ENCODE measurements at regions not wholly inside any gene's neighbourhood (a gene's known extent, or its start where the extent isn't known, plus 50 kb on each side); places are given as distances from the start of the nearest gene placed in this dataset.

- TF ChIP-seq, protein P1, sequence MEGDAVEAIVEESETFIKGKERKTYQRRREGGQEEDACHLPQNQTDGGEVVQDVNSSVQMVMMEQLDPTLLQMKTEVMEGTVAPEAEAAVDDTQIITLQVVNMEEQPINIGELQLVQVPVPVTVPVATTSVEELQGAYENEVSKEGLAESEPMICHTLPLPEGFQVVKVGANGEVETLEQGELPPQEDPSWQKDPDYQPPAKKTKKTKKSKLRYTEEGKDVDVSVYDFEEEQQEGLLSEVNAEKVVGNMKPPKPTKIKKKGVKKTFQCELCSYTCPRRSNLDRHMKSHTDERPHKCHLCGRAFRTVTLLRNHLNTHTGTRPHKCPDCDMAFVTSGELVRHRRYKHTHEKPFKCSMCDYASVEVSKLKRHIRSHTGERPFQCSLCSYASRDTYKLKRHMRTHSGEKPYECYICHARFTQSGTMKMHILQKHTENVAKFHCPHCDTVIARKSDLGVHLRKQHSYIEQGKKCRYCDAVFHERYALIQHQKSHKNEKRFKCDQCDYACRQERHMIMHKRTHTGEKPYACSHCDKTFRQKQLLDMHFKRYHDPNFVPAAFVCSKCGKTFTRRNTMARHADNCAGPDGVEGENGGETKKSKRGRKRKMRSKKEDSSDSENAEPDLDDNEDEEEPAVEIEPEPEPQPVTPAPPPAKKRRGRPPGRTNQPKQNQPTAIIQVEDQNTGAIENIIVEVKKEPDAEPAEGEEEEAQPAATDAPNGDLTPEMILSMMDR (IDR thresholded peaks at IDR 0.05; ENCODE audit: extremely low read depth in 1 of 2, insufficient read depth in 1 of 2, low read depth in 1 of 2, low read length in 2 of 2): no peak
- TF ChIP-seq, protein P2, sequence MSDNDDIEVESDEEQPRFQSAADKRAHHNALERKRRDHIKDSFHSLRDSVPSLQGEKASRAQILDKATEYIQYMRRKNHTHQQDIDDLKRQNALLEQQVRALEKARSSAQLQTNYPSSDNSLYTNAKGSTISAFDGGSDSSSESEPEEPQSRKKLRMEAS (IDR thresholded peaks at IDR 0.05; ENCODE audit: insufficient read depth, insufficient read length): no peak
- TF ChIP-seq POLR2AphosphoS5 (IDR thresholded peaks at IDR 0.05; ENCODE audit: insufficient read depth, low read depth, low read length): no peak
- TF ChIP-seq POLR2A (IDR thresholded peaks at IDR 0.05; ENCODE audit: low read depth, low read length): no peak
Measured at GRCh38 chr2:66686755-66687154, 251.8 kb downstream of the MEIS1 start.

Measured in endothelial cell of umbilical vein (primary cell).